ENCODE measurements at regions not wholly inside any gene's neighbourhood (a gene's known extent, or its start where the extent isn't known, plus 50 kb on each side); places are given as distances from the start of the nearest gene placed in this dataset.

DNA sequence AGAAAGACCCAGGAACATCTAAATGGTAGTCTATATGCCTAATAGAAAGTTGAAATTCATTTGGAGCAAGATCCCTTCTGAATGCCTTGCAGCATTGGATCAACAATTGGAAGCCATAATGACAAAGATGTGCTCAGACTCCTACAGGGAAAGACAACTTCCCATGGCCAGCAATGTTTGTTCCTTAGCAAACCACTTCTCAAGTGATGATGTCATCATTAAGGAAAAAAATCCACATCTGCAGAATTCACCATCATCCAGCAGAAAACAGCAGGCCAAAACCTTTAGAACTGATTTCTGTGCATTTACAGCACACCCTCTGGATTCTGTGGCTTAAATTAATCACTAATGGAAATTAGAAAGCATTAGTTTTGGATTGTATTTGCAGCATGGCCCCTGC is 82.4 kb upstream of the ZIC3 start:
- DNase-seq (ENCODE audit: low spot score), result no peak

DNA sequence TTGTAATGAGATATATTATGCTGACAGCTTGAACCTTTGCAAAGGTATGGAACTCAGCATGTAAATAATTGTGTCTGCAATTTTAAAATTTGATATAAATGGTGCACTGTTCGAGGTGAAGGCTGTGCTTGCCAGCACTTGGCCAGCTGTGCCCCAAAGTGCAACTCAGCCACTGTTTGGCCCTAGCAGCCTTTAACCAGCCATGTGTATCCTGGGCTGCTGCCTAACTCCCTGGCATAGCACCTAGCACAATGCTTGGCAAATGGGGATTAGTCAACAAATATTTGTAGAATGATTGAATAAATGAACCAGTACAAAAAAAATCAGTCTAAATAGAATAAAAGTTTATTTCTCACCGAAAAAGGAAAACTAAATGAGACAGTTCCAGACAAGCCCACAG is 83.8 kb upstream of the ZIC3 start:
- DNase-seq (ENCODE audit: low spot score), result no peak

DNA sequence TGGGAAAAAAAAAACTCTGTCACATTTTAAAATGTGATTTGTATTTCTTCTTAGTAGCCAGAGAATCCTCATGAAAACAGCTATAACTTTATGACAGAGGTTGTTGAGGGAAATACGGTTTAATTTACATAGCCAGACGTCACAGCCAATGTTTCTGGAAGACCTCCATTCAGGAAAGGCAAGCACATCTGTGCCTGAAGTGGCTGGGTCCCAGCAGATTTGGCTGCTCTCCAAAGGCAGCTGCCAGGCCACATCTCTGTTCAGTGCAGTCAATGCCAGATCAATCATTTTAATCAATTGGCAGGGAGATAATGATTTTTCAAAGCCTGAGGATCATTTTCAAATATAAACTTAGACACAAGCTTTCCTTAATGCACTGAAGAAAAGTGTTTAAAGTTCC is 86.5 kb upstream of the ZIC3 start:
- no peak for DNase-seq (ENCODE audit: low spot score)

DNA sequence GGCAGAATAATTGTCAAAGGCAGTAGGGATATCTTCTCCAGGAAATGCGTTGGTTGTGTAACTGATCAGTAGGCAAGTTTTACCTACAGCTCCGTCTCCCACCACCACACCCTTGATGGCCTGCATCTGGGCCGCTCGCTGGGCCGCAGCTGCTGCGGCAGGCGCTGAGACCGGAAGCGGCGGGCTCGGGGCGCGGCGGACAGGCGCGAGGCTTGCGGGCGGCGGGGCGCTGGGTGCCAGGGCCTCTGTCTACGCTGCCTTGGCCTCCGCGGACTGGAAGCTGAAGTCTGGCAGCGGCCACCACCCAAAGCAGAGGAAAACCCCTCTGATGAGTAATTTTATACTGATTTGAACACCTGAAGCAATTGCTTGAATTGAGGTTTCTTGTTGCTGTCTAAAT is 124.2 kb upstream of the ZIC3 start:
- no peak for DNase-seq (ENCODE audit: low spot score)

DNA sequence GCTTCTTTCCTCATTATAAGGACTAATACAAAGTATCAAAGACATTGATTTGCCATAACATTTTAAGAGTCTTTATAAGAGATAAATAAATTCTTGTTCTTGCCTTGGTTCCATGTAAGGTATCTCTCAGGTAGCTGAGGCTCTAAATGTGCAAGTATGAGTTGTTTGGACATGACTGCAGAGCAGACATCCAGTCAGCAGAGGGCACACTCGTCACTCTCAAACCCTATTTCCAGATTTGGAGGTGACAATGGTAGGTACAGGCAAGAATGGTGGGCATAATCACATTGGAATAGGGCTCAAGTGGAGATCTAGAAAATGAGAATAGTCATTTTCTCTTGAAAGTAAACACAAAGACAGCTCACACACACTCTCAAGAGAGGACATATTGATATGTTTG is 133.3 kb upstream of the ZIC3 start:
- DNase-seq (ENCODE audit: low spot score), result peak; percentile 3

DNA sequence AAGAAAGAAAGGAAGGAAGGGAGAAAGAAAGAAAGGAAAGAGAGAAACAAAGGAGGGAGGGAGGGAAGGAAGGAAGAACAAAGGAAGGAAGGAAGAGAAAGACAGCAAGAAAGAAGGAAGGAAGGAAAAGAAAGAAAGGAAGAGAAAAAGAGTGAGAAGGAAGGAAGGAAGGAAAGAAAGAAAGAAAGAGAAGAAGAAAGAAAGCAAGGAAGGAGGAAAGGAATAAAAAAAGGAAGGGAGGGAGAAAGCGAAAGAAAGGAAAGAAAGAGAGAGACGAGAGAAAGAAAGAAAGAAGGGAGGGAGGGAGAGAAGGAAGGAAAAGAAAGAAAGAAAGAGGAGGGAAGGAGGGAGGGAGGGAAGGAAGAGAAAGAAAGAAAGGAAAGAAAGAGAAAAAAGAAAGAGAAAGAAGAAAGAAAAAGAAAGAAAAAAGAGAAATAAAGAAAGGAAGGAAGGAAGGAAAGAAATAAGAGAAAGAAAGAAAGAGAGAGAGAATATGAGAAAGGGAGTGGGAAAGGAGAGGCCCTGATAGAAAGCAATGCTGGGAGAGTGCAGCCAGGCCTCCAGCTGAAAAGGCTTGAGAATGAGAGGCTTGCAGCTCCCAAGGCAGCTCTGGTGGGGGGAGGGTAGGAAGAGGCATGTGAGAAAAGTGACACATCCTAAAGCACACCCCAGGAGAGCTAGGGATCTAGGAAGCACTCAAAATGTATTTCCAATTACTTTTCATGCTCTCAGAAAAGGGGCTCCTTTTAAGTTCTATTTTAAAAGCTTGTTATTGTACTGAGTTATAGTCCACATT is 134.0 kb upstream of the ZIC3 start:
- no peak for DNase-seq (ENCODE audit: low spot score)

DNA sequence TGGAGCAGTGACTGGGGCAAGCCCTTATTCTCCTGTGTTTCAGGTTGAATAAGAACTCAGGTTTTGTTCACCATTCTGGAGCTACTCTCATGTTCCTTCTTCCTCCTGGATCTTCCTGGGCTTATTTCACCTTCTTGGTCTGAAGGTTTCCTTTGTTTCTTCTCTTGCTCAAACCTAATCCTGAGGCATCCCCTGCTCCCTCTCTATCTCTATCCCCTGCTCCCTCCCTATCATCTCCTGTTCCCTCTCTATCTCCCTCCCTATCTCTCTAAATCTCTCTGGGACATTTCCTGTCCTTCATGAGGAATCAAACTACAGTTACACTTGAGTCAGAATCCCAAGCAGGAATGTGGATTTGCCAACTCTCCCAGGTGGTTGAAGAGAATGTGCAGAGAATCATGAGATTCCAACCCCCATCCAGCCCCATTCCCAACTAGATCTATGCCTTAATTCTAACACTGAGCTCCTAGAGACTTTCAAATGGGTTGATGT is 134.9 kb upstream of the ZIC3 start:
- no peak for DNase-seq (ENCODE audit: low spot score)

DNA sequence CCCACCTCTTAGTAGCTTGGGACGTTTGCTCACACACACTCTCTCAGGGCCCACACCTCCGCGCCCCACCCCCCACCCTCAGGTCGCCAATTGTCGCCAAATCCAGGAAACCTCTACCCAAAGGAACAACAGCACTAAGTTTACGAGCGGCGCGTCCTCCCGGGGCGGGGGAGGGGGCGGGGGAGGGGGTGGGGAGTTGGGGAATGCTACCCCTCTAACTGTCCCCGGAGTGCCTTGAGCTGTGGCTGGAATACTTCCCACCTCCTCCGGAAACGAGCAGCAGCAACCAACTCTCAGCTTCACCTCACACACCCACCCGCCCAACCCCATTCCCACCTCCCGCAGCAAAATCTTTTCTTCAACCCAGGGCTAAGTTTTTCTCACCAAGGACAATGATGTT is 135.6 kb upstream of the ZIC3 start:
- no peak for DNase-seq (ENCODE audit: low spot score)

DNA sequence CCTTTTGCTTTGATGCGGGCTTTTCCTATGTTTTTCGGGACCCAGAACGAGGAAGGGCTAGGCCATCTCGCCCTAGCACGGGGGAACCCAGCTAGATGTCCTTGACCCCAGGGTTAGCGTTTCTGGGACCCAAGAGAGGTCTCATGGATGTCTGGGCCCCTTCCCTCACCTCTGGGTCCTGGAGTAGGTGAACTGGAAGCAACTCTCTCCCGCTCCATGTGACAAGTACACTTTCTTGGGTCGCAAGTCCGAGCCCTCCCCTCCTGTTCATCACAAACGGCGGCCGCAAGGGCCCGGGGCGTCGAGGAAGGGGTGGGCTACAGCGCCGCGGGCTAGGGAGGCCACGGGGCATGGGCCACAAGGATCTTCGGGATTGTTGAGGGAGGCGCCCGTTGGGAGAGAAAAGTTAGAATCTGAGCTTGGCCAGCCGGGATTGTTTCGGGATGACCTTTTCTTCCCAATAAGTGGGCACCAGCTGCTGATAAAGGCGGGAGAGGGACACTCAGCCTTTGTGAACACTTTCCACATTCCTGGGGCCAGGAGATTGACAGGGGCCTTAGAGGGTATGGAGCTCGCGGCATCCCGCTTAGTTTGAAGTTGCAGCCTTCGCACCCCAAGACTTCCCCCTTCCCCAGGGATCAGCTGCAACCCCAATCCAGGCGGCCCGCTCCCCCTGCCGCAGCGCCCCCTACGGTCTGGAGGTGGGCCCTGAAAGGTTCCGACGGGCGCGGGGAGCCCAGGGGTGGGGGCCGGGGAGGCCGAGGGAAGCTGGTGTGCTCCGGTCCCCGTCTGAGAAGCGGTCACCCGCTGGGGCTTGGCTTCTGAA is 136.9 kb upstream of the ZIC3 start:
- no peak for DNase-seq (ENCODE audit: low spot score)

DNA sequence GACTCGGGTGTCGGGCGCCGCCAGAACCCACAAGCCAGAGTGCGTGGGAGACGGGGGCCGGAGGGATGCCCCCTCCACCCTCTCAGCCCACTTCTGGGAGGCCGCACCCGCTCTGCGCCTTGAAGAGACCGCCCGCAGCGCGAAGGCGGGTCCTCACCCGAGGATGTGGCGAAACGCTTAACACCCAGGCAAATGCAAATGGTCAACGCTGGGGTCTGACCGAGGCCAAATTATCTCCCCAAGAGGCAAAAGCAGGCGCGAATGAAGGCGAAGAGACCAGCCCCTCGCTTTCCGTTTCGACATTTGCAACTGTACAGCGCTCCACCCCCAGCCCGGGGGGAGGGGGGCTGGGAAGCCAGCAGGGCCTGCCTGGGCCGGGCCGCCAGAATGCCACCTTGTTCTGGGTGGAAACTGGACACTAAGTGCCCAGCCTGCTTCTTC is 137.7 kb upstream of the ZIC3 start:
- no peak for DNase-seq (ENCODE audit: low spot score)

DNA sequence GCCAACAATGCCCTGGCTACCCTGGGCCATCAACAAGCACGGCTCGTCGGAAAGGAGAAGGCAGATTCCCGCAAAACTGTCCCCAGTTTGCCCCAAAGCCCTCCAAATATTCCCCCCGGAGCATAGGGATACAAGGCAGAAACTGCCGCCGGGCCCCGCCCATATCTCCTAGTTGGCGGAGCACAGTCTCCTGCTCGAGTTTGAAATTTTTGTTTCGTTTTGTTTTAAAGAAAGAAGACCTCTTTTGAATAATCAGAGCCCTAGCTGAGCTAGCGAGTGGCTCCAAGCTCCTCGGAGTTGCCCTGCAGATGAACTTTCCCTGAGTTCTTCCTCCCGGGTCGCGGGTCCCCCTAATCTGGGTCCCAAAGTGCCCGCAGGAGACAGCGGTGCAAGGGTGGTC is 138.1 kb upstream of the ZIC3 start:
- no peak for DNase-seq (ENCODE audit: low spot score)

DNA sequence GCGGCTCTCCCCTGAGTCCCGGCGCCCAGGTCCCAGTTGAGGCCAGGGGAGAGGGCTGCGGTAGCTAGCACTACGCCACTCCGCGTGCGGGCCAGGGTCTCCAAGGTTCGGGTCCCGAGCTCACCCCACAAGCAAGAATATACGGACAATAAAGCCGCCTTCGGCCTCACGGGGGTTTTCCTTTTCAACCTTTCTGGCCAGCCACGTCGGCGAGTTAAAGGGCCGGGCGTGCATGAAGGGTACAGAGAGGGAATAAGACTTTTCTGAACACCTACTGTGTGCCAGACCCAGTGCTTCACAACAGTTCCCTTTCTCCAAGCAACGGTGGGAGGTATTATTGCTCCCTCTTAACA is 138.5 kb upstream of the ZIC3 start:
- DNase-seq (ENCODE audit: low spot score), result no peak

DNA sequence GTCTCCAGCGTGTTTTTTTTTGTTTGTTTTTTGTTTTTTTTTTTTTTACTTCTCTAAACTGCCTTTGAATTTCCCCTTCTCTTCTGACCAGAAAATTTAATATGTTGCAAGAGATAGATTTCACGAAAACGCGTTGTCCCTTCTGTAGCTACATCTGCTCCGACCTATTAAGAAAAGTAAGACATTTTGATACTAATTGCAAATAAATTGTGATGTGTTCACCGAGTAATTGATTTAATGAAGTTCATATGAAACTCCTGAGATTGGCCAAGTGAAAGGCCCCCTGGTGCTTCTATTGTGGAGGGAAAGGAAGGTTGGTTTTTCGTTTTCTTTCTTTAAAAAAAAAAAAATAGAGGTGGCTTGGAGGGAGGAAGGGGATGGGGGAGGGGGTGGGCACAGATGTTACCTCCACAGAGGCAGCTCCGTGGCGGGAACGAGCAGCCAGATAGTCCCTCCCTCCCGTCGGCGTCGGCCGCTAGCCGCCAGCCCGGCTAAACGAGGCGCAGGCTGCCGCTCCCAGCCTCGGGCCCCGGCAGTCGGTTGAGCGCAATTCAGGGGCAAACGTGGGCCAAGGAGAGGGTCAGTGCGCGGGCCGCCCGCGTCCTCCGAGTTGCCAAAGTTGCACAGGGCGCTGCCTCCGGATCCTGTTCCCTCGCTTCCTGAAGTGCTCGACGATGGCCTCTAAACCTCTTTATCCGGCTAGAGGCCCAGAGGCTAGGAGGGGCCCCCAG is 139.1 kb upstream of the ZIC3 start:
- DNase-seq (ENCODE audit: low spot score), result no peak

DNA sequence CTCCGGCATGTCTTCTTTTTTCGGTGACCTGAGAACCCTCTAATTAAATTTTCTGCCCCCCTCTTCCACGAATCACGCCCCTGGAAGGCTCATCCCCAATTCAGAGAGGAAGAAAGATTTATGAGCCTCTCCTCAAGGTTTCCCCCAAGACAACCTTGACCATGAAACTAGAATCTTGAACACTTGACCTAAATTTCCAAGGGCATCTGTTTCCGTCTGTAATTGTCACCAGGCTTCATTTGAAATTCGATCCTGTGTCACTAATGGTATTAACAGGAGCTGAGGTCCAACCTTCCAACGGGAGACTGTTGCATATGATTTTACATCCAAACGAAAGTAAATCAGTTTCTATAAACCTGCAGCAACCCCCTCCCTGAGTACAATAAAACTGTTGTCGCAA is 139.9 kb upstream of the ZIC3 start:
- peak; percentile 9 for DNase-seq (ENCODE audit: low spot score)

DNA sequence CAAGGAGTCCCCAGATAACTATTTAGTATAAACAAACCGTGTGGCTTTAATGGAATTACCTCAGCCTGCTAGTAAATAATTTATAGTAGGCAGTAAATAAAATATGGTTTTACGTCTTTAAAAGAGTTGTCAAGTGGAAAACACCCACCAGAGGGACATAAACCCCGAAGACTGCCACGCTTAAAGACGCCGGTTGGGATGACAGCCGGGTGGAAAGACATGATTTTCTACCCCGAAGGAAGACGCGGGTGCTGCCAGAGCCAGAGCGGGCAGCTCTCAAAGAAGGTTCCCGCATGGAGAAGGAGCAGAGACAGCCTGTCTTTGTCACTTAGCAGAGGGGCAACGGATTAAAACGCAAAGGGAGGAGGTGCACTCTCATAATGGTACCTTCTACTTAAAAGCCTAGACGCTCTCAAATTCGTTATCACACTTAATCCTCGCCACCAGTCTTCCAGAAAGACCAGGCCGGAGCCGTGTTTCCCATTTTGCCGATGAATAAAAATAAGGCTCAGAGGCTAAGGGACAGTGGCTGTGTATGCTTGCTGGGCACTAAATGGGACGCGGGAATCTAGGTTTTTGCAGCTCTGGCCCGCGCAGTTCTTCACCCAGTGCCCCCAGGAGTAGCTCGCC is 140.5 kb upstream of the ZIC3 start:
- DNase-seq (ENCODE audit: low spot score), result no peak

DNA sequence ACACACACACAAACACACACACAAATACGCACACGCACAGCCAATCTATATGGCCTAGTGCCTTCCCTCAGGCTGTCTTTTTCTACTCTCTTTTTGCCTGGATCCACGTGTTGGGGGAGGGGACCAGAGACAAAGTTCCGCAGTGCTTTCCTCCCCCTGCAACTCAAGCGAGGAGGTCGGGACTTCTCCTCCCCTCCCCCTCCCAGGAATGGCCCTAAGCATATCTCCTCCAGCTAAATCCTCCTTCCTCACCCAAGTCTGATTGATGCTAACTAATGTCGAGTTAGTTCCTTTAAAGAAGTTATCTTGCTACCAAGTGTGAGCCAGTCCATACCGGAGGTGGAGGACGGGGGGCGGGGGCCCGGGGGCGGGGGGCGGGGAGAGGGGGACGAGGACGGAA is 141.2 kb upstream of the ZIC3 start:
- no peak for DNase-seq (ENCODE audit: low spot score)

DNA sequence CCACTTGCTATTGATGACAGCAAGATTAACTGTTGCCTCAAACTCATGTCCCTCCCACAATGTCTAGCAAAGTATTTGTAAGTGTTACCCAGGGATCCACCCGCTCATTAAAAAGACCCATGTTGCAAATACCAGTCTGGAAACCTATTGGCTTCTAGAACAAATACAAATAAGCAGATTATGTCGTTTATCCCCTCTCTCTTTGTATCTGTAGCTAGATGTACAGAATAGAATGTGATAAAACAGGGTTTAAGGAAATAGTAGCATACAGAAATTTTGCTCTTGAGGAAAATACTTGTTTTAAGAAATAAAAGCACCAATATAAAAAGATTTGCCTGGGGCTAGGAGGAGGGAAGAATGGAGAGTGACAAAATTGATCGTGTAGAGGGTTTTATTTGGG is 142.7 kb upstream of the ZIC3 start:
- no peak for DNase-seq (ENCODE audit: low spot score)

DNA sequence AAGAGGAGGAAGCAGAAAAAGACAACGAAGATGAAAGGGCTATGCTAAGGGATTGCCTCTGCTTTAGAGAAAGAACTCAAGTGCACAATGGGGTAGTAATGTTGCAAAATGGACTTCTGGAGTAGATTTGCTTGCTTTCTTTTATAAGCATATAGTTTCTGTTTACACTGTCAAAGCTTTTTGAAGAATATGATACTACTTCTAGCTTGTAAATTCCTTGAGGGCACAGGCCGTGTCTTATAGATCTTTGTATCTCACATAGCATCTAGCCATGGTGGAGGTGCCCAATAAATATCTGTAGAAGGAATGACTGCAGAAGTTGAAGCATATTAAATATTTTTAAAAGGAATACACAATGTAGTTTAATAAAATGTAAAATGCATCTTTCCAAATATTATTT is 147.8 kb upstream of the ZIC3 start:
- DNase-seq (ENCODE audit: low spot score), result no peak

DNA sequence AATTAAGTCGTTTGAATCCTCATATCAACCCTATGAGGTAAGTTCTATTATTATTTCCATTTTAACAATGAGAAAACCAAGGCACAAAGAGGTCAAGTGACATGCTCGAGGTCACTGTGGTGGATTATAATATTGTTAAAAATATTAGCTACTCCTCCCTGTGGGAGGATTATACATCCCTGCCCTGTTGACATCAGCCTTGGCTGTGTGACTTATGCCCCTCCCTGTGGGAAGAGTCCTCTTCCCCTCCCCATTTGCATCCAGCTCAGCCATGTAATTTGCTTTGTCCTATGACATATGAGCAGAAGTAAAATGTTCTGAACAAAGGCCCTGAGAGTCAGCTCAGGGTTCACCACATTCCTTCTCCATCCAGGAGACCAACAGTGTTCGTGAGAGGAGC is 152.7 kb upstream of the ZIC3 start:
- DNase-seq (ENCODE audit: low spot score), result no peak

DNA sequence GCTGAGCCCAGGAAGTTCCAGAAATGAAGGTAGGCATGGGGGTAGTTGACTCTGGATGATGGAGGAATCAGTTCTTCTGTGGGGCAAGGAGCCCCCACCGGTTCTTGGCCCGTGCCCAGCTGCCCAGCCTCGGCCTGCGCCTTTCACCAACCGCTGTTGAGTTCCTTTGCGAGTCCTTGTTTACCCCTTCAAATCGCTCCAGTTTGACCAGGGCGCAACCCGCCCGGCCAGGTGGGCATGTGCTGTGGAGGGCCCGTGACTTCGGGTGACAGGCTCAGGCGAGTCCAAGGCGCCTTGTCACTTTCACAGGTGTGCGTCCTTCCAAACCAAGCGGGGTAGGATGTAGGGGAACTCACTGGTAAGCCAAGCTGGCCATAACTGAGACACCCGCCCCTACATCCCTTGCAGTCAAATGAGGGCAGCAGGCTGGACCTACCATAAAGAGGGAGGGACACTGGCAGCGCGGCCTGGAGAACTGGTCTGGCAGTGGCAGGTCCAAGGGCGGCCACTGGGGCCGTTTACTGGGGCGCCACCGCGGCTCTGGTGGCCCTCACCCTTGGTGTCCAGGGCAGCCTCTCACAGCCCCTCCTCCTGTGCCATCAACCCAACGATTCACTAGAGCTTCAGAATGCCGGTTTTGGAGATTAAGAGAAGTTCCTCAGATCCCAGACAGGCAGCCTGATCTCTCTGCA is 160.3 kb upstream of the ZIC3 start:
- DNase-seq (ENCODE audit: low spot score), result no peak

DNA sequence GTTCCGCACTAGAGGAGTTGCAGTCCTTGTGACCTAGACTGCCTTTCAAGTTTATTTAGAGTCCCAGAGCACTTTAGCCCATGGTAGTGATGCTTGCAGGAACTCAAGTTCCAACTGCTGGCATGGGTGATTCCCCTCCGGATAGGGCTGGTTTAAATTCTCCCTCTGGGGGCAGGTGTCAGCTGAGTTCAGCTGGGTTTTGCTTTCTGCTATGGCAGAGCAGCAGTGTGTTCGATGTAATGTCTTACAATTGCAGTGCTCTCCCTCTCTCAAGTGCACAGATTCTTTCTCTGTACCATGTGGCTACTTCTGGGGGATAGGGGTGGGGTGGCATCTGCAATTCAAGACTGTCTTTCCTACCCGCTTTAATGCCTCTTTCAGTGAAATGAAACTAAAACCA is 164.8 kb upstream of the ZIC3 start:
- DNase-seq (ENCODE audit: low spot score), result no peak

Data from SK-N-DZ (cell line).